Right kidney (tissue), 1 donor: ENCODE measurements at regions not wholly inside any gene's neighbourhood (a gene's known extent, or its start where the extent isn't known, plus 50 kb on each side); places are given as distances from the start of the nearest gene placed in this dataset.
"Not testable (repeated sequence)": the region's sequence is repeated elsewhere in the genome, so short reads cannot be mapped to it uniquely, and the experiment has no call there.

Source experiments
- DNase-seq: peaks from one replicate; pipeline ENCODE4 v3.0.0-alpha.2; 2016

GRCh38 chr10:28354511-28354910 is 51.6 kb upstream of the MPP7 start:
- DNase-seq = peak; percentile 8

- no peak for DNase-seq
Measured at GRCh38 chr10:28355376-28355775, 52.5 kb upstream of the MPP7 start.

- no peak for DNase-seq
Measured at GRCh38 chr10:28359334-28359733, 56.5 kb upstream of the MPP7 start.

GRCh38 chr10:28360175-28360574 is 57.3 kb upstream of the MPP7 start:
- no peak for DNase-seq

- DNase-seq = no peak
Measured at GRCh38 chr10:28363376-28363775, 60.5 kb upstream of the MPP7 start.

- no peak for DNase-seq
Measured at GRCh38 chr10:28365840-28366239, 63.0 kb upstream of the MPP7 start.

- DNase-seq = no peak
Measured at GRCh38 chr10:28366994-28367393, 64.1 kb upstream of the MPP7 start.

DNA sequence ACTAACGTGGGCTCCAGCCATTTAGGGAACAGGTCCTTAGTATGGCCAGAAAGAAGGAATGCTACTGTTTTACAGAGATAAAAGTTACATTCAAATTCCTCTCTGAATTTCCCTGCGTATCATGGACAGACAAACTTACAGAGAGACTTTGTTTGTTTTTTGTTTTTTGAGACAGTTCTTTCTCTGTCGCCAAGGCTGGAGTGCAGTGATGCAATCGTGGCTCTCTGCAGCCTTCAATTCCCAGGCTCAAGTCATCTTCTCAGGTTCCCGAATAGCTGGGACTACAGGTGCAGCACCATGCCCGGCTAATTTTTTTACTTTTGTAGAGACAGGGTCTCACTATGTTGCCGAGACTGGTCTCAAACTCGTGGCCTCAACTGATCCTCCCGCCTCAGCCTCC is 64.5 kb upstream of the MPP7 start:
- no peak for DNase-seq

DNA sequence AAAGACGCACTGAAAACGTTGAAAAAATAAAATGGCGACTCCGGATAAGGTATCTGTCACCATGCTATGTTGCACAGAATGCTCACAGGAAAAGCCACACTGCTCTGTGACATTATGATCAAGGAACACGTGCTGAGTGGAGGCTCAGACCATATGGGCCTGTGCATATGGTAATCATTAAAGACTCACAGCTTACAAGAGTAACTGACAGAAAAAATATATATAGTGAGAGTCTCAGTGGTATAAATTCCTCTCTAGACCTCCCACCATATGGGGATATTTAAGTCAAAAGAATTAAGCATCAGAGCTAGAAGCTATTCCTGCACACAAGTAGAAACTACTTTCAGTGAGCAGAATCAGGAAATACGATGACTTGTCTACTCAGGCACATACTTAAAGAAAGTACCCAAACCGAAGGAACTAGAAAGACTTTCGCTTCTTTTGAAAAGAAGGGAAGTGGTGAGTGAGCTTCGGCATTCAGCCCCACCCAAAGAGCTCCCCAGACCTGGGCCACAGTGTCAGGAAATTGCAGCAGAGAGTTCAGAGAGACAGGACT is 65.1 kb upstream of the MPP7 start:
- no peak for DNase-seq

GRCh38 chr10:28370107-28370835 is 67.4 kb upstream of the MPP7 start:
- no peak for DNase-seq

GRCh38 chr10:28371638-28372037 is 68.8 kb upstream of the MPP7 start:
- DNase-seq = not testable (repeated sequence)

GRCh38 chr10:28374036-28374435 is 71.2 kb upstream of the MPP7 start:
- DNase-seq = no peak

- no peak for DNase-seq
Measured at GRCh38 chr10:28375399-28376354, 72.8 kb upstream of the MPP7 start.

DNA sequence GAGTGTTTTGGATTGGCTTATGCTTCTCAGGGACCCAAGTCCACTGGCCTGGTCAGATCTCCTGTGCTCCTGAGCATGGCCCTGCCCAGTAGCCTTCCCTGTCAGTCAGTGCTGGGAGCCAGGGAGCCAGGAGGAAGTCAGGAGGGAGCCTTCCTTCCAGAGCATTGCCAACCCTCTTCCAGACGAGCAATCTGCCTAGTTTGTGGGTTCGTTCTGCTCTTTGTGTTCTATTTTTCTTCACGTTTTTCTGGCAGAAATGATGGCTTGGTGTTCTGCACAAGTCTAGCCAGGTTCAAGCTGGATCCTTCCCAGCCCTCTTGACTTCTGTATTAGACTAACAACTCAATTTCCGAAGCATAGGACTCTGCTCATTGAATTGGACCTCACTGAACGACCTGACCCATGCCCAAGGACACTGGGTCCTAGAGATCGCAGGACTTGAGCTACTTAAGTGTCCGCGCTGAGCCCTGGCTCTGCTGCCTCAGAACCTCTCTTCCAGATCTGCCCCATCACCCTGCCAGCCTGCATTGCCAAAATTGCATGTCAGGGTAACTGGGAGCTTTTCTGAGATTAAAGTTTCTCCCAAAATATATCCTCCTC is 76.2 kb upstream of the MPP7 start:
- DNase-seq = no peak

DNA sequence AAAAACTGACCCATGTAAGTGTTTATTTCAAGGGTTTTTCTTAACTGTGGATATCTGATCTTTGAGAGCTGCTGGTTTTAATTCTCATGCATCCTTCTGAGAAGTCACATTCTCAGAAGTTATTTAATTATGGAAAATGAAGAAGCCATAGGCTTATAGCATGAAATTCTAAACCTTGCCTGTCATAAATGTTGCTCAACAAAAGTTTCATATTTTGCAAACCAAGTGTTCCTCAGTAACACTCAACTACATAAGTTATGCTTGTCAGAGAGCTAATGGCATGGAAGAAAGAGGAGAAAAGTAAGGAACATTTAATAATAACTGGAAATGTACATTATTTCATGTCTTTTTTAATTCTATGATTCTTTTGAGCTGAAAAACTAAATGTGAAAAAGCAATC is 78.6 kb upstream of the MPP7 start:
- no peak for DNase-seq

GRCh38 chr10:28381903-28382347 is 79.1 kb upstream of the MPP7 start:
- peak; percentile 39 for DNase-seq

DNA sequence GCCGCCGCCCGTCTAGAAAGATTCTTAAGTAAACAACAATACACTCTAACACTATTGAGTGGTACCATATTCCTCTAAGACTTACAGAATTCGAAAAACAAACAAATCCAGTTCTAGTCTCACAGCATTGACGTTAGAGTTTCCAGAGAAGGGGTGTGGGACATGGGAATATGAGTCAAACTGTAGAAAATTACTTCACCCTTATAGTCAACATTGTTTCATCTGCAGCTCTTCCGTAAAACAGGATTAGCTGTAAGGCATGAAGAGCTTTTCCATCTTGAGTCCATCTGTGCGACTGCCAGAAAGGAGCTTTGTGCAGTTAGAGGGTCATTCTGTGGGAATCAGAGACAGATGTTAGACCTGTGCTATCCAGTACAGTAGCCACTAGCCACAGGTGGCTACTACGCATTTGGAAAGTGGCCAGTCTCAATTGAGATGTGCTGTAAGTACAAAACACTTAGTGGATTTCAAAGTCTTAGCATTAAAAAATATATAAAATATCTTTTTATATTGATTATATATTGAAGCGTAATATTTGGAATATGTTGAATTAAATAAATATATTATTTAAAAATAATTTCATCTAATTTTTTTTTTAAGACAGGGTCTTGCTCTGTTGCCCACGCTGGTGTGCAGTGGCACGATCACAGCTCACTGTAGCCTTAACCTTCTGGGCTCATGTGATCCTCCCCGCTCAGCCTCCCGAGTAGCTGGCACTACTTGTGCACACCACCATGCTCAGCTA is 79.8 kb upstream of the MPP7 start:
- no peak for DNase-seq

- DNase-seq = no peak
Measured at GRCh38 chr10:28384557-28384956, 81.7 kb upstream of the MPP7 start.

DNA sequence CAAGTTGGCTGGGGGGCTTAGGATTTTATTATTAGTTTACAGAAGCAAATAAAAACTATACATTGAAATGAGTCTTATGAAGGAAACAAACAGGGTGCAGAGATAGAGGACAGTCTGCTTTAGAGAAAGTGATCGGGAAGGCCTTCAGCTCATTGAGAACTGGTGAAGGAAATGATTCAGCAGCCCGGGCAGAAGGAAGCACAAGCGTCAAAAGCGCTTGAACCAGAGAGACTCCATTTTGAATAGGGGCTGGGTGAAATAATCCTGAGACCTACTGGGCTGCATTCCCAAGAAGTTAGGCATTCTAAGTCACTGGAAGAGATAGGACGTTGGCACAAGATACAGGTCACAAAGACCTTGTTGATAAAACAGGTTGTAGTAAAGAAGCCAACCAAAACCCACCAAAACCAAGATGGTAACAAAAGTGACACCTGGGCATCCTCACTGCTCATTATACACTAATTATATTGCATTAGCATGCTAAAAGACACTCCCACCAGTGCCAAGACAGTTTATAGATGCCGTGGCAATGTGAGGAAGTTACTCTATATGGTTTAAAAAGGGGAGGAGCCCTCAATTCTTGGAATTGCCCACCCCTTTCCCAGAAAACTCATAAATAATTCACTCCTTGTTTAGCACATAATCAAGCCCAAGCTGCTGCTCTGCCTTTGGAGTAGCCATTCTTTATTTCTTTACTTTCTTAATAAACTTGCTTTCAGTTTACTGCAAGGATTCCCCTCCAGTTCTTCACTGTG is 83.1 kb upstream of the MPP7 start:
- DNase-seq = no peak

DNA sequence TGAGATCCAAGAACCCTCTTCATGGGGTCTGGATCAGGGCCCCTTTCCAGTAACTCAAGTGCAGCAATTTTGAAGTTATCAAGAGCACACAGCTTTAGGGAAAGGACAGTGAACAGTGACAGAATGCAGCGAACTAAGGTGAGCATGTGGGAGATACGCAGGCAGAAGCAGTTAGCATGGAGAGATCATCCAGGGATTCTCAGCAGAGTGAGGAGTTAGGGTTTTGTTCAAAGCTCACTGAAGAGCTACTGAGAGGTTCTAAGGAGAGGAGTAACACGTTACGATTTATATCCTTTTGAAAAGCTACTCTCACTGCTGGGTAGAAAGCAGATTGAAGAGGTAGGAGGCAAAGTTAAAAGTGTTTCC is 83.6 kb upstream of the MPP7 start:
- no peak for DNase-seq

- no peak for DNase-seq
Measured at GRCh38 chr10:28387140-28387539, 84.3 kb upstream of the MPP7 start.
